ENCODE measurements at regions not wholly inside any gene's neighbourhood (a gene's known extent, or its start where the extent isn't known, plus 50 kb on each side); places are given as distances from the start of the nearest gene placed in this dataset.

GRCh38 chr2:45168711-45169338, 159.6 kb upstream of the SIX2 start:
- ATAC-seq, result peak; percentile 24
- peaks cover 5% of the 10 kb centered on the region for H3K4me1 Mint-ChIP-seq
- no peaks in the 10 kb centered on the region for H3K9me3 Mint-ChIP-seq
- H3K27me3 Mint-ChIP-seq, result peaks cover 72% of the 10 kb centered on the region
- no peak overlapping the region for H3K27ac Mint-ChIP-seq
- DNase-seq, result peak; percentile 15
- H3K36me3 Mint-ChIP-seq (ENCODE audit: low read depth), result no peaks in the 10 kb centered on the region
- peak overlapping the region; percentile 69 for H3K4me3 Mint-ChIP-seq

DNA sequence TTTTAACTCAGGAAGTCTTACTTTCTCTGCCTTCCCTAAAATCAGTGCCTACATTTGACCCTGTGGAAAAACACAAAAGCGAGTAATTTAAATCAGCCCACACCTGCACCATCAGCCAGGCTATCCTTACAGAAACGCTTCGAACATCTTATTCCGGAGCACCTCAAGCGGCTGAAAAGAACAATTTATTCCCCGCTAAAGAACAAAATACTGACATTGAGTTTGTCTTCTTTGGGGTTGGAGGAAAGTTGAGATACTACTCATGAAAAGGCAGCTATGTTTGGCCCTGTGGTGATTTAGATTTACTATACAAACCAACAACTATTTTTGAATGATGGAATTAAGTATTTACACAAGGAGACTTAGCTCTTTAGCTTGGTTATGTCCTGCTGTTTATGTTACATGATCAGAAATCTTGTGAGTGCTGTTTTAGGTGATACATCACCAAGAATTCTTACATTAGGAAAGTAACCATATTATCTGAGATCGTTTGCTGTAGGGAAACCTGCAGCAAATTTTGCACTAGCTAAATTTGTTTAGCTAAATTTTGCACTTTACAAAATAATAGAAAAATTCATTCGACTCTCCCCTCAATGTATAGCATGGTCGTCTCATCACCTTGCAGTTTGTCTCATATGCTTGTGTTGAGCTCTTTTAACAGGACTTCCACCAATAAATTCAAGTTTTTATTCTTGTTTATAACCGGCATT, 158.8 kb upstream of the SIX2 start:
- Mint-ChIP-seq H3K27ac (no peak overlapping the region), H3K27me3 (peaks cover 71% of the 10 kb centered on the region), H3K4me1 (peaks cover 5% of the 10 kb centered on the region), H3K4me3 (peak overlapping the region; percentile 69), H3K9me3 (no peaks in the 10 kb centered on the region), H3K36me3 (ENCODE audit: low read depth) (no peaks in the 10 kb centered on the region)
- no peak for ATAC-seq
- no peak for DNase-seq

DNA sequence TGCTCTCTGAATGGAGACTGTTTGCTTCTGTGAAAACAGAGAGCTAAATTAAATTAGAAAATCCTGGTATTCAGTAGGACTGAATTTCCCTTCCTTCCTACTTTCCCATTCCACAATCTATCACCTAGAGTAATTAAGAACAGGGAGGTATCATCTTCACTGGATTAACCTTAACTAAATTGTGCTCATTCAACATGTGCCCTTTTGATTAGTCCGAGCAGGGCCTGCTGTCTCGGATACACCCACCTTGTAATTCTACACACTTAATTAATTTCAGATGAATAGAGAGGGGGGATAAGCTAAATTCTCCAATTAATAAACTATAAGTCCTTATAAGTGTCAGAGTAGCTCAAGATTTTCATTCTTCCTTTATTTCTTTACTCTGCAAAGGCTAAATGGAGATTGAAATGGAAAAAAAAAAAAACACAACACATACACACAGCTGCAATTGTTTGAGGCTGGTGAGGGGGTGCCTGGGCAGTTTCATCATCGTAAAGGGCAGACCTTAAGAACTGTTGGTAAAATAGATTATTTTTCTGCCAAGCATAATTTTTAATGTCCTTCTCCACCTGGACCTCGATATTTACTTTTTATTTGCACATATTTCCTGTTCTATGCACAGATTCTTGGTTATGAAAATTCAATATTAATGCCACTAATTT, 157.1 kb upstream of the SIX2 start:
- no peak for ATAC-seq
- peaks cover 5% of the 10 kb centered on the region for H3K4me1 Mint-ChIP-seq
- H3K36me3 Mint-ChIP-seq (ENCODE audit: low read depth), result no peaks in the 10 kb centered on the region
- peaks cover 58% of the 10 kb centered on the region for H3K27me3 Mint-ChIP-seq
- no peak overlapping the region for H3K27ac Mint-ChIP-seq
- DNase-seq, result no peak
- no peaks in the 10 kb centered on the region for H3K9me3 Mint-ChIP-seq
- H3K4me3 Mint-ChIP-seq, result no peak overlapping the region

DNA sequence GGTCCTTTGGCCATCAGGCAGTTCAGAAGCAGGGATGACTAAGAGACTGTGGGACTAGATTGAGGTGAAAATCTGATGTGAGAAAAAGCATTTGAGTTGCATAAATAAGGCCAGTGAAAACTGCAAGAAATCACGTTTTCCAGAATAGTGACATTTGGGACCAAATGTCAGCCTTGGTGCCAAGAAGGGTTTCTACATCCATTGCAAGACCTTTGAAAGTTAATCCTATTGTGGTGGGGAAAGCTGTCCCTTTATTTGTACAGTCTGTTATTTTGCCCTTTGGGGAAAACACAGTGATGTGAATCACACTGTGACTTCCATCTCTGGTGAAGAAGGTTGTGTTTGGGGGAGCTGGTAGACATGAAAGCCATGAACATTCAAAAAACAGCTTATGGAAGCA, 153.5 kb upstream of the SIX2 start:
- H3K9me3 Mint-ChIP-seq, result no peaks in the 10 kb centered on the region
- H3K4me1 Mint-ChIP-seq, result no peaks in the 10 kb centered on the region
- DNase-seq (no peak), ATAC-seq (no peak)
- no peak overlapping the region for H3K27ac Mint-ChIP-seq
- no peaks in the 10 kb centered on the region for H3K36me3 Mint-ChIP-seq (ENCODE audit: low read depth)
- H3K27me3 Mint-ChIP-seq, result peaks cover 40% of the 10 kb centered on the region
- H3K4me3 Mint-ChIP-seq, result no peak overlapping the region

GRCh38 chr2:45156605-45157004, 147.4 kb upstream of the SIX2 start:
- Mint-ChIP-seq H3K4me1 (no peaks in the 10 kb centered on the region), H3K27ac (no peak overlapping the region), H3K9me3 (no peaks in the 10 kb centered on the region), H3K4me3 (no peak overlapping the region), H3K36me3 (ENCODE audit: low read depth) (no peaks in the 10 kb centered on the region), H3K27me3 (peaks cover 10% of the 10 kb centered on the region)
- DNase-seq (no peak), ATAC-seq (no peak)

- no peaks in the 10 kb centered on the region for H3K9me3 Mint-ChIP-seq
- peaks cover 3% of the 10 kb centered on the region for H3K27me3 Mint-ChIP-seq
- ATAC-seq, result no peak
- H3K4me3 Mint-ChIP-seq, result no peak overlapping the region
- H3K4me1 Mint-ChIP-seq, result no peaks in the 10 kb centered on the region
- no peak for DNase-seq
- H3K36me3 Mint-ChIP-seq (ENCODE audit: low read depth), result no peaks in the 10 kb centered on the region
- H3K27ac Mint-ChIP-seq, result no peak overlapping the region
Observed at GRCh38 chr2:45154606-45155155, 145.4 kb upstream of the SIX2 start.

- no peaks in the 10 kb centered on the region for H3K9me3 Mint-ChIP-seq
- no peak overlapping the region for H3K4me3 Mint-ChIP-seq
- no peaks in the 10 kb centered on the region for H3K36me3 Mint-ChIP-seq (ENCODE audit: low read depth)
- DNase-seq, result no peak
- H3K27ac Mint-ChIP-seq, result no peak overlapping the region
- H3K27me3 Mint-ChIP-seq, result peaks cover 3% of the 10 kb centered on the region
- ATAC-seq, result no peak
- H3K4me1 Mint-ChIP-seq, result no peaks in the 10 kb centered on the region
Observed at GRCh38 chr2:45154144-45154543, 144.9 kb upstream of the SIX2 start.

- H3K9me3 Mint-ChIP-seq, result no peaks in the 10 kb centered on the region
- no peak for ATAC-seq
- DNase-seq, result no peak
- no peak overlapping the region for H3K27ac Mint-ChIP-seq
- no peak overlapping the region for H3K4me3 Mint-ChIP-seq
- no peaks in the 10 kb centered on the region for H3K4me1 Mint-ChIP-seq
- H3K36me3 Mint-ChIP-seq (ENCODE audit: low read depth), result no peaks in the 10 kb centered on the region
- H3K27me3 Mint-ChIP-seq, result peaks cover 3% of the 10 kb centered on the region
Observed at GRCh38 chr2:45153121-45153520, 143.9 kb upstream of the SIX2 start.

- Mint-ChIP-seq H3K27me3 (peaks cover 6% of the 10 kb centered on the region), H3K4me3 (no peak overlapping the region), H3K9me3 (no peaks in the 10 kb centered on the region), H3K27ac (no peak overlapping the region), H3K4me1 (no peaks in the 10 kb centered on the region), H3K36me3 (ENCODE audit: low read depth) (no peaks in the 10 kb centered on the region)
- DNase-seq, result no peak
- no peak for ATAC-seq
Observed at GRCh38 chr2:45152691-45153090, 143.4 kb upstream of the SIX2 start.

DNA sequence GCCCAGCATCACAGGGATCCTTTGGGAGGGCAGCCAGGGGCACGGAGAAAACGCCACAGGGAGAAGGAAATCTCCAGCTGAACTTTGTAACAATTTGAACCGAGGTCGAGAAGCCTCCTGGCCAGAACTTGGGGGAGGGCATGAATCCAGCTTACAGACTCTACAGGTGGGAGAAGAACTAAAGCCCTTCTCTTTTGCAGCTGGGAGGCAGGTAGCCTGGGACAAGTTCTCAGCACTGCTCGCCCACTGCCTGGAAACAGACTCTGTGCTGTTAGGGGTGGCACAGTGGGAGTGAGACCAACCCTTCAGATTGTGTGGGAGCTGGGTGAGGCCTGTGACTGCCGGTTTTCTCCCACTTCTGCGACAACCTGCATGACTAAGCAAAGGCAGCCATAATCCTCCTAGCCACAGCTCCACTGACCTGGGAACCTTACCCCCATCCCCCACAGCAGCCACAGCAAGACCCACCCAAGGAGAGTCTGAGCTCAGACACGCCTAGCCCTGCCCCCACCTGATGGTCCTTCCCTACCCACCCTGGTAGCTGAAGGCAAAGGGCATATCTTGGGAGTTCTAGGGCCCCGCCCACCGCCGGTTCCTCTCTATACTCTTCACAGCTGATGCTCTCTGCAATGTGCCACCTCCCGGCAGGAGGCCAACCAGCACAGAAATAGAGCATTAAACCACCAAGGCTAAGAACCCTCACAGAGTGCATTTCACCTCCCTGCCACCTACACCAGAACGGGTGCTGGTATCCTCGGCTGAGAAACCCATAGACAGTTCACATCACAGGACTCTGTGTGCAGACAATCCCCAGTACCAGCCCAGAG, 136.0 kb upstream of the SIX2 start:
- Mint-ChIP-seq H3K36me3 (ENCODE audit: low read depth) (no peaks in the 10 kb centered on the region), H3K27me3 (peaks cover 44% of the 10 kb centered on the region), H3K4me3 (no peak overlapping the region), H3K9me3 (no peaks in the 10 kb centered on the region), H3K27ac (no peak overlapping the region), H3K4me1 (no peaks in the 10 kb centered on the region)
- ATAC-seq (no peak), DNase-seq (no peak)

DNA sequence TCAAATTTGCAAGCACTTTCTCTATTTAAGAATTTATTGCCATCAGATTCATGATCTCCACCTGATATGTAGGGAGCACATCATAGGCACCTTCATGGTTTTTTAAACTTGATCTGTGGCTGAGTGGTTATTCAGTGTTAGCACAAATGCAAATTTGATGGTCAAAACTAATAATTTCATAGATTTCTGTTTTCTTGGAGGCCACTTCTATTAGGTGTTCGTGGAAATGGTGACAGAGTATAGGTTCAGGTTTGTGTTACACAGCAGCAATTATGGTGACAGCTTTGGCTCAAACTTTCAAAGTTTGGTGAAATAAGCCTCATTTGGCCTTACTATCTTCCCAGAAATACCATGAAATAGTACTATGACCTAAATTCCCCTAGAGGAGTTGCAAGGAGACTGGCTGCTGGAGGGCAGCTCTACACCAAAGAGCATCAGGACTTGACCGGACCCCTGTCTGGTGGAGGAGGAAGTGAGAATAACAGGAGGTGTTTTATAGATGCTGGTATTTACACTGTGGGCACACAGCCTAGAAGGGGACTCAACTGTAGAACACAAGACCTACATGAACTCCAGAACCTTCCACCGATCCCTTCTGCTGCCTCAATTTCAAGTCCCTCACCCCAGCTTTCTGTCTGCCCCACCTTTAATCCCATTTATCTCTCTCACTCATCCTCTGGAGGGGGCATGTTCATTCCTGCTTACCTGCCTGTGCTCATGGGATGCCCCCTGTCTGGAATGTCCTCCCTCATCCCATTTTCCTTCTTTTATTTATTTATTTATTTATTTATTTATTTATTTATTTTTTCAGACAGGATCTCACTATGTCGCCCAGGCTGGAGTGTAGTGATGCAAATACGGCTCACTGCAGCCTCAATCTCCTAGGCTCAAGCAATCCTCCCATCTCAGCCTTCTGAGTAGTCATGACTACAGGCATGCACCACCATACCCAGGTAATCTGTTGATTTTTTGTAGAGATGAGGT, 132.9 kb upstream of the SIX2 start:
- Mint-ChIP-seq H3K27me3 (peaks cover 35% of the 10 kb centered on the region), H3K36me3 (ENCODE audit: low read depth) (no peaks in the 10 kb centered on the region), H3K9me3 (no peaks in the 10 kb centered on the region), H3K4me3 (no peak overlapping the region), H3K27ac (no peak overlapping the region), H3K4me1 (no peaks in the 10 kb centered on the region)
- DNase-seq, result no peak
- ATAC-seq, result no peak

- H3K9me3 Mint-ChIP-seq, result no peaks in the 10 kb centered on the region
- H3K27me3 Mint-ChIP-seq, result peaks cover 25% of the 10 kb centered on the region
Observed at GRCh38 chr2:45140675-45141074, 131.4 kb upstream of the SIX2 start.

GRCh38 chr2:45138904-45139303, 129.7 kb upstream of the SIX2 start:
- DNase-seq, result no peak
- H3K36me3 Mint-ChIP-seq (ENCODE audit: low read depth), result no peaks in the 10 kb centered on the region
- ATAC-seq, result no peak
- peaks cover 18% of the 10 kb centered on the region for H3K27me3 Mint-ChIP-seq
- H3K27ac Mint-ChIP-seq, result no peak overlapping the region
- no peak overlapping the region for H3K4me3 Mint-ChIP-seq
- peaks cover 6% of the 10 kb centered on the region for H3K4me1 Mint-ChIP-seq
- H3K9me3 Mint-ChIP-seq, result no peaks in the 10 kb centered on the region

More at GRCh38 chr2:45140675-45141074, 131.4 kb upstream of the SIX2 start:
- H3K4me3 Mint-ChIP-seq, result no peak overlapping the region
- H3K4me1 Mint-ChIP-seq, result no peaks in the 10 kb centered on the region
- H3K36me3 Mint-ChIP-seq (ENCODE audit: low read depth), result no peaks in the 10 kb centered on the region
- H3K27ac Mint-ChIP-seq, result no peak overlapping the region
- no peak for ATAC-seq
- DNase-seq, result no peak

All from activated naive CD8-positive, alpha-beta T cell treated with anti-CD3 and anti-CD28 coated beads, Interleukin-2, amount 50 U/mL, for 24 hours (primary cell).